ENCODE measurements at regions not wholly inside any gene's neighbourhood (a gene's known extent, or its start where the extent isn't known, plus 50 kb on each side); places are given as distances from the start of the nearest gene placed in this dataset.

DNA sequence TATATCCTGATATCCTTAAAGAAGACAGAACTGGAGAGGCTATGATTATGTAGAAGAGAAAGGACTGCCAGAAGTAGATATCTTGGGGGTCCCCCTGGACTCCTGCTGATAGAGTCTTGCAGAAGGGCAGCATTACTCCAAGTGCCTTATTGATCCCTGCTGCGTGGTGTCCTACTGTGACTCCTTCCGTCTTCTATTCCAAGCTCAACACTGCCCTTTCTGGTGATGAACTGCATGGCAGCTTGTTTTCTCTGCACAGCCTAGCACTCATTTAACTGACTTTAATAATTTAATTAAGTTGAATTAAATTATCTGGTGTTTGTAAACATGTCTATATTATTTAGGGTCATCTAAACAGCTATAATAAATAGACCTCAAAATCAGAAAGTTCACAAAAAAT, 194.1 kb upstream of the DSEL start:
- DNase-seq, result no peak

- DNase-seq, result no peak
These were observed 189.2 kb upstream of the DSEL start for GRCh38 chr18:67705748-67706147.

DNA sequence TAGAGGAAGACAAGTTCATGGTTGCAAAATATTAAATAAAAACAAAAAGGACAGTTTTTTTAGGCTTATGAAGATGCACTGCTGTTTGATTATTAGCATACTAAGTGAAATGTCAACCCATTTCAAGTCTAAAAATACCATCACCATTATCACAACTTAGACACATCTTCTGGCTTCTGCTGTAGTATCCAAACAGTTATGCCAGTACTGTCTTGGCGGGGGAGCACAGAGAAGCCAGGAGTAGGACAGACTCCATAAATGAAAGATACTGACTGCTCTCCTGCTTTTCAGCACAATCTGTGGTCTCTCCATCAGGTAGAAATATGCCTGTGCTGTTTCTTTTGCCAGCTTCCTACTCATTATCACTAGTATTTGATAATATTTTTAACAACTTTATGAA, 179.2 kb upstream of the DSEL start:
- no peak for DNase-seq

DNA sequence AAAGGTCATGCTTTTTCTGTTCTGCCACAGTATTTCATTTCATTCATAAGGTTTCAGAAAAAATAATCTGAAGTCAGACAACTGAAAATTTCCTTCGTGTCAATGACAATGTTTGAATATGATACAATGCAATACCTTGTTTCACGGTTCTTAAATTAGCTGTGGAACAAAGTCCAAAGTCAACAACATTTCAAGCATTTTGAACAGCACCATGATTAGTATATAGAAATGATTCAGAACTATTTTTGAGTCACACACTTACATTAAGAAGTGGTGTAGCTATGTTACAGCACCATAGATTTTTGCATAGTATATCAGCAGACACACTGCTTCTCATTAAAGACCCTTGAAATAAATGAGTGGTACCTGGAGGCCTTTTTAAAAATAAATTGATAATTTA, 178.3 kb upstream of the DSEL start:
- no peak for DNase-seq

DNA sequence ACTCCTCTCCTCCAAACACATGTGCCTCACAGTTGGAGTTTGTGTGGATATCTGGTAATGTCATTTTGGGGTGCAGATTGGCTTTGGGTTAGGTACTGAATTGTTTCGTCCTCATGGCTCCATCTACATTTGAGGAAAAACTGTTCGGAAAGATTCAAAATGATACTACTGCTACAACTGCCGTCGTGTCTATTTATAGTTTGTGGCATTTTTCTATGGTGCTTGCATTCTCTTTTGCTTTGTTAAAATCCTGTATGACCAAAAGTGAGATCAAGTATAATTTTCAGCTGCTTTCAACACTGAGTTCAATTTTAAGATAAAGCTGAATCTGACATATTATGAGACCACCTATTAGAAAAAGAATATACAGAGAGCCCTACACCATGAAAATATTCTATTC, 176.3 kb upstream of the DSEL start:
- no peak for DNase-seq

GRCh38 chr18:67682516-67682915, 166.0 kb upstream of the DSEL start:
- no peak for DNase-seq

DNA sequence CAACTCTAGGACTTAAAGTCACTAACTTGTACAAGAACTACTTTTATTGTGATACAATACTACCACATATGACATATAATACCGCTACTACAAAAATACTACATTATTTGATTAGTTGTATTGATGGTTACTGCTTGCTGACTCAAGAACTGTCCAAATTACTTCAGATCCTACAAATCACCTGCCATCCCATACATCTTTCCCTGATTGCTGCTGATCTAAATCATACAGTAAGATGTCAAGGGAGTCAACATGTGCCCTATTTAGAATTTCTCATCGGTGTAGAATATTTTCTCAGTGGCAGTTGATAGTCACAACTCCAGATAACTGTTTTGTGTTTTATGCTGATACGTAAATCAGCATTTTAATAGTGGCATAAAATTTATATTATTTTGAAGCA, 161.0 kb upstream of the DSEL start:
- no peak for DNase-seq

GRCh38 chr18:67672716-67673115, 156.2 kb upstream of the DSEL start:
- DNase-seq, result no peak

DNA sequence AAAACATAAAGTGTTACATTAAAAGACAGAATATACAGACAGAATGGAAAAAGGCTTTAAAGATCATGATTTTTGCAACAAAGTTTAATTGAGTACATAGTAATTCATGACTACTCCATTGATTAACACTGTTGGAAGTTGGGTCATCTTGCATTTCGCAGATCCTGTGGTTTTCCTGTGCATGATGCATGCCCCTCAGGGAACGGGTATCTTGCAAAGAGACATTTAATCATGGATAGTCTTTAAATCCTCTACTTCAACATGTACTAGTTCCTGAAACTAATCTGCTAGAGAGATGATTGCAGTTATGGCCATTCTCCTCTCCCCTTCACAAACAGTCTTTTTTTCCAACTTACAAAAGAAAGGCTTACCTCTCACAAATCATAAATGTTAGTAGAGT, 155.6 kb upstream of the DSEL start:
- no peak for DNase-seq

DNA sequence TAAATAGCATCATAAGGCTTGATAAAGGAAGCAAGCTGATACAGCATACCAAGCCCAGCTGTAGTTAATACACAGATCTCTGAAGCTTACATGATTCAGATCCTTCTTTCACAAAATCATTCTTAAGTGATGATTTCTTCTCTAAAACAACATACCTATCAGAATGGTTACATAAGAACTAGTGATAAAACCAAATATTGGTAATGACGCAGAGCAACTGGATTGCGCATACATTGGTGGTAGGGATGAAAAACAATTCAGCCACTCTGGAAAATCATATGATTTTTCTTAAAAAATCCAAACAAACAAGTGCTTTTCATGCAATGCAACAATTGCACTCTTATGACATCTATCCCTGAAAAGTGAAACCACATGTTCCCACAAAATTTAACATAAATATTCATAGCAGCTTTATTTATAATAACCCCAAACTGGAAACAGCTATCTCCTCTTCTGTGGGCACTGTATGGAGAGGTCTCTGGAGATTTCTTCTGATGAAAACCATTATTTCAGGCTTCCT, 153.6 kb upstream of the DSEL start:
- no peak for DNase-seq

DNA sequence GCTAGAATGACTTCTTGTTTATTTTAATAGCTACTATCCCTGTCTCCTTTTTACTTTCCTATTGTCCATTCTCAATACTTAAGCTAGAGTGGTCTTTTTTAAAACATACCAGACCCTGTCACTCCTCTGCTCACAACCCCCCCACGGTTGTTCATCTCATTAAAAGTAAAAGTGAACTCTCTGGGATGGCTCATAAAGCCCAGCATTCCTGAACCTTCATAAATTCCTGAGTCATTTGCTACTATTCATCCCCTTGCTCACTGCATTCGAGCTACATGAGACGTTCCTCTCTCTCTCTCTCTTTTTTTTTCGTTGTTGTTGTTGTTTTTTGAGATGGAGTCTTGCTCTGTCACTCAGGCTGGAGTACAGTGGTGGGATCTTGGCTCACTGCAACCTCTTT, 148.7 kb upstream of the DSEL start:
- no peak for DNase-seq

DNA sequence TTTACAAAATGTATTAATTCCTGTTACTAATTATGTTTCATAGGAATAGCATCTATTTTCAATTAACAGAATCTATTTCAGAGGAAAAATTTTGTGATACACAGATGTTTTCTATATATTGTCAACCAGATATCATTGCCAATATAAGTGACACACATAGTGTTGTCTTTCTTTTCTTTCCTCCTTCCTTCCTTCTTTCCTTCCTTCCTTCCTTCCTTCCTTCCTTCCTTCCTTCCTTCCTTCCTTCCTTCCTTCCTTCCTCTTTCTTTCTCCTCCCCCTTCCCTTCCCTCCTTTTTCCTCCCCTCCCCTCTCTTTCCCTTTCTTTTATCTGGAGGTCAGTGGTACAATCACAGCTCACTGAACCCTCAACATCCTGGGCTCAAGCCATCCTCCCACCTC, 146.5 kb upstream of the DSEL start:
- no peak for DNase-seq

- no peak for DNase-seq
These were observed 145.0 kb upstream of the DSEL start for GRCh38 chr18:67661555-67661954.

- DNase-seq, result no peak
These were observed 137.6 kb upstream of the DSEL start for GRCh38 chr18:67654101-67654500.

GRCh38 chr18:67652288-67652687, 135.8 kb upstream of the DSEL start:
- no peak for DNase-seq

GRCh38 chr18:67651438-67651837, 134.9 kb upstream of the DSEL start:
- DNase-seq, result no peak

- no peak for DNase-seq
These were observed 134.3 kb upstream of the DSEL start for GRCh38 chr18:67650686-67651385.

DNA sequence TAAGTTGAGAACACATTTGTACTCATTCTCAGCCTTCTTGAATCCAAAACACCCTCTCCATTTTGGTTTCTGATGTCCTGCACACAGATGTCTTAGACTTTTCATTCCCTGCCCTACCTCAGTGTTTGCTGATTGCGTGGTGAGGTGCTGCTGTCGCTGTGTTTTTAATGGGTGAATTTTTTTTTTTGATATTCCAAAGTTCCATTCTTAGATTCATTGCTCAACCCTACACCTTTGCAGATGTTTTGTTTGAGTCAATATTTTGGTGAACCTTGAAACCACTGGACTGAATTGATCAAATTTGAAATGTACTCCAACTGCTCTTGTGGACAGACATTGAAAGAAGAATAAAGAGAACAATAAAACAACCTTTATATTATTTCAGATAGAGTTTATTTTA, 130.4 kb upstream of the DSEL start:
- no peak for DNase-seq

- no peak for DNase-seq
These were observed 127.7 kb upstream of the DSEL start for GRCh38 chr18:67644226-67644625.

GRCh38 chr18:67639872-67640271, 123.4 kb upstream of the DSEL start:
- DNase-seq, result no peak

DNA sequence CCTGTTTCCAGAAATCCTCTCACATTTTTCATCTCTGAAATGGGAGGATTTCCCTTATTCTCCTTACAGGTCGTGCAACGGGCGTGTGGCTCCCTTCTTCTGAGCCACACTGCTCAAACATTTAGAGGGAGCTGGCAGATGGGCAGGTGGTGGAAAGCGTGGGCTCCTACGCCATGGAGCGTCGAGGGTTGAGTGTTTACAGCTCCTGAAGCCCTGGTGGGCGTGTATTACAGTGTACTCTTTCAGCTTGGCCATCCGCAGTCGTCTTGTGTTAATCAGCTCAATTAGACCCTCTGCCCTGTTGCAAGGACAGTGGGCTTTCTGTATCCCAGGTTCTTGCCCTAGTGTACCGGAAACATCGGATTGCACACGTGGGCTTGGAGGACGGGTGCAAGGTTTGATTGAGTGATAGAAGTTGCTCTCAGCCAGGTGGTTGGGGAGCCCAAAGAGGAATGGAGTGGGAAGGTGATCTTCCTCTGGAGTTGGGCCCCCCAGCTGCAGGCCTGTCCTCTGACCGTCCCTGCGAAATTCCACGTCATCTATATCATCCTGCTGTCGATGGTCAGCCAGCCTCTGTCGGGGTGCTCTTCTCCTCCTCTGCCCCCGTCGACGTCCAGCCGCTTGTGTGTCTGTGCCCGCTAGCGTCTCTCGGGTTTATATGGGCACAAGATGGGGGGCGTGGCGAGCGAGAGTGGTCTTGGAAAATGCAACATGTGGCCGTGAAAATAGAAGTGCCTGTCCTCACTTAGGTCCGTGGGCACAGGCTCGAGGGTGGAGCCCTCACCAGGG, 120.3 kb upstream of the DSEL start:
- no peak for DNase-seq

- no peak for DNase-seq
These were observed 118.3 kb upstream of the DSEL start for GRCh38 chr18:67634631-67635338.

- no peak for DNase-seq
These were observed 117.4 kb upstream of the DSEL start for GRCh38 chr18:67633939-67634338.

DNA sequence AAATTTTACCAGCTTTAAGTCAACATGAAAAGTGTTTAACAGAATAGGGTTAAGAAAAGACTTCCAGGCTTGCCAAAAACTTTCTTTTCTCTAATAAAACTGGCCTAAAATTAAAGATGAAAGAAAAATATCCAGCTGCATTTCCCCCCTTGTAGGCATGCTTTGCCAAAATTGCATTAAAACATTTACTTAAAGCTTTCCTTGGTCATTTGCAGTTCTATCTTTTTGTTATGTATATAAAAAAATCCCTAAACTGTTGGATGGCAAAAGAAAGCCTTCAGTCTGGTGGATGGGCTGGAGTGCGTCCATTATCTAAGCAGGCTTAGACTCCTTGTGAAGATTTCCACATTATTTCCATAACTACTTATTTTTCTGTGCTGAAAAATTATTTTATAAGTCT, 105.4 kb upstream of the DSEL start:
- DNase-seq, result no peak

All from activated CD4-positive, alpha-beta T cell treated with anti-CD3 and anti-CD28 coated beads, Interleukin-10, Interleukin-2, amounts not matched to agents 100 ng/mL and 50 ng/mL, durations not matched to agents 16 hours and 8 hours (primary cell).